A549 (cell line): ENCODE measurements at regions not wholly inside any gene's neighbourhood (a gene's known extent, or its start where the extent isn't known, plus 50 kb on each side); places are given as distances from the start of the nearest gene placed in this dataset.

ENCODE experiments used
- ATAC-seq, 2 experiments: fragments of 200-7000 bp in 1 of 2; fragments of >200 bp in 1 of 2; cut with Nextera tagmentation in 1 of 2; cut with Tn5 transposase in 1 of 2; 3 replicates each; pipeline versions ENCODE4 v1.8.0 to v1.9.1; 2018 to 2020; ENCODE audit warnings: mild to moderate bottlenecking in 1 of 2, moderate library complexity in 1 of 2
- CTCF ChIA-PET: fragments of 300-600 bp; sonication (Branson Sonifier 250); formaldehyde crosslinking; extraction: SDS; loops from one replicate; lab custom pipeline; 2021; ENCODE audit warnings: antibody characterized with exemption, inconsistent platforms; lab: Yijun Ruan, JAX
- POLR2A ChIA-PET: fragments of 350-600 bp; formaldehyde crosslinking; extraction: SDS; loops from one replicate; lab custom pipeline; 2021; ENCODE audit warnings: antibody characterized with exemption, inconsistent platforms; lab: Yijun Ruan, JAX
- DNase-seq, 2 experiments: peaks; one replicate each; pipeline versions ENCODE4 v3.0.0 to v3.0.0-alpha.2; 2011 to 2016; ENCODE audit warnings: low read depth in 1 of 2, low spot score in 1 of 2
- FAIRE-seq: peaks from 2 replicates; lab custom pipeline; 2011; peaks lifted over from hg19 to GRCh38; lab: Jason Lieb, UNC
- H3K27ac ChIP-seq, 2 experiments: fragments of >200 bp; sonication (Bioruptor Twin); formaldehyde crosslinking; 3 replicates each; pipeline ENCODE4 v1.5.1; 2016 to 2017
- H3K4me1 ChIP-seq: fragments of >200 bp; sonication (Bioruptor Twin); formaldehyde crosslinking; 3 replicates; pipeline ENCODE4 v1.6.1; 2016
- H3K4me2 ChIP-seq: fragments of >200 bp; sonication (Bioruptor Twin); formaldehyde crosslinking; 3 replicates; pipeline ENCODE4 v1.6.1; 2016
- H3K4me3 ChIP-seq: fragments of >200 bp; sonication (Bioruptor Twin); formaldehyde crosslinking; 3 replicates; pipeline ENCODE4 v1.5.1; 2016
- H3K9me3 ChIP-seq: fragments of >200 bp; sonication (Bioruptor Twin); formaldehyde crosslinking; 3 replicates; pipeline ENCODE4 v1.6.1; 2016
- ATOH8 ChIP-seq: fragments of 250-450 bp; sonication (Bioruptor Pico); IDR thresholded peaks from 2 replicates; pipeline ENCODE4 v1.5.0; 2020; ENCODE audit warnings: low read depth, mild to moderate bottlenecking, moderate library complexity
- CBX2 ChIP-seq: fragments of 200-600 bp; sonication (generic); IDR thresholded peaks from 2 replicates; pipeline ENCODE4 v1.6.1; 2016; ENCODE audit warnings: low read depth, mild to moderate bottlenecking, borderline replicate concordance
- CHD2 ChIP-seq: fragments of 150-350 bp; IDR thresholded peaks from 2 replicates; pipeline ENCODE4 v1.6.1; 2014; ENCODE audit warnings: low read length; ENCODE audit not compliant: partially characterized antibody
- ESRRA ChIP-seq: fragments of 150-350 bp; IDR thresholded peaks from 2 replicates; pipeline ENCODE4 v1.6.1; 2014; ENCODE audit warnings: mild to moderate bottlenecking, low read length, borderline replicate concordance
- FOSL2 ChIP-seq, 2 experiments: fragments of 450-650 bp in 1 of 2; fragments of >200 bp in 1 of 2; sonication (Bioruptor Twin) in 1 of 2; formaldehyde crosslinking; IDR thresholded peaks; 2 replicates each; pipeline versions ENCODE4 v1.5.0 to v1.6.1; 2016 to 2020; ENCODE audit warnings: mild to moderate bottlenecking in 1 of 2, moderate library complexity in 1 of 2
- FOXS1 ChIP-seq: fragments of 250-450 bp; sonication (Bioruptor Pico); IDR thresholded peaks from 2 replicates; pipeline ENCODE4 v1.5.0; 2020; ENCODE audit warnings: mild to moderate bottlenecking, moderate library complexity
- HOXB13 ChIP-seq: fragments of 250-450 bp; sonication (Bioruptor Pico); IDR thresholded peaks from 2 replicates; pipeline ENCODE4 v1.5.0; 2020; ENCODE audit warnings: low read depth, mild to moderate bottlenecking, moderate library complexity
- HOXB5 ChIP-seq: fragments of 250-450 bp; sonication (Bioruptor Pico); IDR thresholded peaks from 2 replicates; pipeline ENCODE4 v1.5.0; 2020; ENCODE audit warnings: mild to moderate bottlenecking, moderate library complexity
- KDM5A ChIP-seq: fragments of 200-600 bp; sonication (generic); IDR thresholded peaks from 2 replicates; pipeline ENCODE4 v1.6.1; 2016; ENCODE audit warnings: antibody characterized with exemption, mild to moderate bottlenecking
- MAX ChIP-seq: IDR thresholded peaks from 2 replicates; pipeline ENCODE4 v1.6.1; 2012
- MAZ ChIP-seq: fragments of 150-350 bp; IDR thresholded peaks from 2 replicates; pipeline ENCODE4 v1.6.1; 2014; ENCODE audit warnings: antibody characterized with exemption, low read depth, low read length, borderline replicate concordance
- NFE2L2 ChIP-seq: fragments of 150-350 bp; conservative IDR thresholded peaks from 2 replicates; pipeline ENCODE4 v1.6.1; 2014; ENCODE audit warnings: low read length
- PHF8 ChIP-seq: fragments of 200-600 bp; sonication (generic); IDR thresholded peaks from 2 replicates; pipeline ENCODE4 v1.6.1; 2016; ENCODE audit warnings: low read depth, mild to moderate bottlenecking, antibody characterized with exemption, moderate library complexity, borderline replicate concordance
- POLR2A ChIP-seq: IDR thresholded peaks from 2 replicates; pipeline ENCODE4 v1.6.1; 2012; ENCODE audit warnings: mild to moderate bottlenecking, low read length
- RAD21 ChIP-seq, 2 experiments: fragments of >200 bp in 1 of 2; sonication (Bioruptor Twin) in 1 of 2; formaldehyde crosslinking in 1 of 2; IDR thresholded peaks in 1 of 2; conservative IDR thresholded peaks in 1 of 2; 2 replicates in 1 of 2; 3 replicates in 1 of 2; pipeline ENCODE4 v1.6.1; 2012 to 2018; ENCODE audit warnings: inconsistent platforms in 1 of 2
- RARB ChIP-seq: fragments of 250-450 bp; sonication (Bioruptor Pico); IDR thresholded peaks from 2 replicates; pipeline ENCODE4 v1.8.0; 2021; ENCODE audit warnings: mild to moderate bottlenecking, moderate library complexity
- RCOR1 ChIP-seq: fragments of 150-350 bp; IDR thresholded peaks from 2 replicates; pipeline ENCODE4 v1.6.1; 2014; ENCODE audit warnings: antibody characterized with exemption, low read length, low read depth
- REST ChIP-seq: fragments of 200-600 bp; sonication (generic); IDR thresholded peaks from 2 replicates; pipeline ENCODE4 v1.6.1; 2016; ENCODE audit warnings: antibody characterized with exemption, mild to moderate bottlenecking, moderate library complexity
- RNF2 ChIP-seq: fragments of 200-600 bp; sonication (generic); IDR thresholded peaks from 2 replicates; pipeline ENCODE4 v1.6.1; 2016; ENCODE audit warnings: low read depth, mild to moderate bottlenecking, antibody characterized with exemption, moderate library complexity, borderline replicate concordance
- SMC3 ChIP-seq: fragments of >200 bp; sonication (Bioruptor Twin); formaldehyde crosslinking; IDR thresholded peaks from 3 replicates; pipeline ENCODE4 v1.6.1; 2018; ENCODE audit warnings: inconsistent platforms
- SREBF2 ChIP-seq: fragments of 450-650 bp; IDR thresholded peaks from 2 replicates; pipeline ENCODE4 v1.6.1; 2014; ENCODE audit warnings: mild to moderate bottlenecking, moderate library complexity
- TP53 ChIP-seq: fragments of 250-450 bp; sonication (Bioruptor Pico); IDR thresholded peaks from 2 replicates; pipeline ENCODE4 v1.5.0; 2021; ENCODE audit warnings: mild to moderate bottlenecking, moderate library complexity
- ZSCAN20 ChIP-seq: fragments of 250-450 bp; sonication (Bioruptor Pico); IDR thresholded peaks from 2 replicates; pipeline ENCODE4 v1.8.0; 2022; ENCODE audit warnings: mild to moderate bottlenecking, moderate library complexity
- WGBS: methylation state at CpG from one replicate; pipeline ENCODE4 v1.1.6; 2017; ENCODE audit errors: missing lambda C conversion rate; 5-methylcytosine and 5-hydroxymethylcytosine counted together
- TF ChIP-seq, protein P1 (sequence below): fragments of 250-450 bp; sonication (Bioruptor Pico); IDR thresholded peaks from 2 replicates; pipeline ENCODE4 v1.5.0; 2021; ENCODE audit warnings: mild to moderate bottlenecking, moderate library complexity, borderline replicate concordance
- TF ChIP-seq, protein P2 (sequence below): fragments of >200 bp; sonication (Bioruptor Twin); formaldehyde crosslinking; IDR thresholded peaks from 3 replicates; pipeline ENCODE4 v1.6.1; 2016
- TF ChIP-seq, protein P3 (sequence below): fragments of 450-650 bp; IDR thresholded peaks from 2 replicates; pipeline ENCODE4 v1.6.1; 2014; ENCODE audit warnings: antibody characterized with exemption
- TF ChIP-seq, protein P4 (sequence below): IDR thresholded peaks from 2 replicates; pipeline ENCODE4 v1.6.1; 2012

- DNase-seq (no peak), FAIRE-seq (no peak)
- Histone ChIP-seq H3K4me3 (no peak overlapping the region), H3K4me1 (no peaks in the 10 kb centered on the region), H3K9me3 (no peaks in the 10 kb centered on the region)
- ChIA-PET POLR2A (no interaction called here), CTCF (interaction anchor here (0.9 to 2.1 kb wide), 2 partner anchors 14 to 1173 kb away, joined by 3 to 4 read pairs; no protein-coding TSS in a partner anchor)
- 46% methylated on average over 12 of the region's 12 CpGs for WGBS
- TF ChIP-seq POLR2A: no peak
- no peak for TF ChIP-seq RAD21 (conservative IDR thresholded peaks at IDR 0.05 in 1 of 2, IDR thresholded peaks at IDR 0.05 in 1 of 2)
- TF ChIP-seq NFE2L2: no peak
- TF ChIP-seq MAX: no peak
- no peak for TF ChIP-seq SMC3
- no peak for TF ChIP-seq TP53 (CRISPR knock-in tag)
- no peak for TF ChIP-seq PHF8
- TF ChIP-seq CBX2: no peak
- TF ChIP-seq REST: no peak
- TF ChIP-seq HOXB5 (CRISPR knock-in tag): no peak
- TF ChIP-seq FOXS1 (CRISPR knock-in tag): no peak
- TF ChIP-seq, protein P1, sequence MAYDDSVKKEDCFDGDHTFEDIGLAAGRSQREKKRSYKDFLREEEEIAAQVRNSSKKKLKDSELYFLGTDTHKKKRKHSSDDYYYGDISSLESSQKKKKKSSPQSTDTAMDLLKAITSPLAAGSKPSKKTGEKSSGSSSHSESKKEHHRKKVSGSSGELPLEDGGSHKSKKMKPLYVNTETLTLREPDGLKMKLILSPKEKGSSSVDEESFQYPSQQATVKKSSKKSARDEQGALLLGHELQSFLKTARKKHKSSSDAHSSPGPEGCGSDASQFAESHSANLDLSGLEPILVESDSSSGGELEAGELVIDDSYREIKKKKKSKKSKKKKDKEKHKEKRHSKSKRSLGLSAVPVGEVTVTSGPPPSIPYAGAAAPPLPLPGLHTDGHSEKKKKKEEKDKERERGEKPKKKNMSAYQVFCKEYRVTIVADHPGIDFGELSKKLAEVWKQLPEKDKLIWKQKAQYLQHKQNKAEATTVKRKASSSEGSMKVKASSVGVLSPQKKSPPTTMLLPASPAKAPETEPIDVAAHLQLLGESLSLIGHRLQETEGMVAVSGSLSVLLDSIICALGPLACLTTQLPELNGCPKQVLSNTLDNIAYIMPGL: no peak
- TF ChIP-seq, protein P2, sequence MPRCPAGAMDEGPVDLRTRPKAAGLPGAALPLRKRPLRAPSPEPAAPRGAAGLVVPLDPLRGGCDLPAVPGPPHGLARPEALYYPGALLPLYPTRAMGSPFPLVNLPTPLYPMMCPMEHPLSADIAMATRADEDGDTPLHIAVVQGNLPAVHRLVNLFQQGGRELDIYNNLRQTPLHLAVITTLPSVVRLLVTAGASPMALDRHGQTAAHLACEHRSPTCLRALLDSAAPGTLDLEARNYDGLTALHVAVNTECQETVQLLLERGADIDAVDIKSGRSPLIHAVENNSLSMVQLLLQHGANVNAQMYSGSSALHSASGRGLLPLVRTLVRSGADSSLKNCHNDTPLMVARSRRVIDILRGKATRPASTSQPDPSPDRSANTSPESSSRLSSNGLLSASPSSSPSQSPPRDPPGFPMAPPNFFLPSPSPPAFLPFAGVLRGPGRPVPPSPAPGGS: no peak
- no peak for TF ChIP-seq KDM5A
- no peak for TF ChIP-seq FOSL2 (IDR thresholded peaks at IDR 0.05)
- no peak for TF ChIP-seq FOSL2 (CRISPR knock-in tag; IDR thresholded peaks at IDR 0.05)
- TF ChIP-seq RNF2: no peak
- no peak for TF ChIP-seq HOXB13
- no peak for TF ChIP-seq SREBF2
- no peak for TF ChIP-seq CHD2
- TF ChIP-seq, all 56 proteins: peak for 0
- ATAC-seq: no peak
- H3K27ac ChIP-seq: no peak overlapping the region
- H3K4me2 ChIP-seq: no peak overlapping the region
These were observed 431.9 kb upstream of the HS6ST1 start for GRCh38 chr2:128750328-128751165.

- ATAC-seq (no peak), FAIRE-seq (no peak), DNase-seq (no peak)
- POLR2A ChIA-PET: no interaction called here
- CTCF ChIA-PET: interaction anchor here (0.6 to 0.7 kb wide), 2 partner anchors 10 to 131 kb away, joined by 3 read pairs; no protein-coding TSS in a partner anchor
- 66% methylated on average over 5 of the region's 5 CpGs for WGBS
- Histone ChIP-seq H3K9me3 (no peaks in the 10 kb centered on the region), H3K27ac (no peak overlapping the region), H3K4me1 (no peaks in the 10 kb centered on the region), H3K4me3 (no peak overlapping the region), H3K4me2 (no peak overlapping the region)
- no peak for TF ChIP-seq RNF2
- TF ChIP-seq ATOH8 (CRISPR knock-in tag): no peak
- TF ChIP-seq, protein P3, sequence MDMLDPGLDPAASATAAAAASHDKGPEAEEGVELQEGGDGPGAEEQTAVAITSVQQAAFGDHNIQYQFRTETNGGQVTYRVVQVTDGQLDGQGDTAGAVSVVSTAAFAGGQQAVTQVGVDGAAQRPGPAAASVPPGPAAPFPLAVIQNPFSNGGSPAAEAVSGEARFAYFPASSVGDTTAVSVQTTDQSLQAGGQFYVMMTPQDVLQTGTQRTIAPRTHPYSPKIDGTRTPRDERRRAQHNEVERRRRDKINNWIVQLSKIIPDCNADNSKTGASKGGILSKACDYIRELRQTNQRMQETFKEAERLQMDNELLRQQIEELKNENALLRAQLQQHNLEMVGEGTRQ: no peak
- no peak for TF ChIP-seq FOSL2 (IDR thresholded peaks at IDR 0.05)
- TF ChIP-seq FOSL2 (CRISPR knock-in tag; IDR thresholded peaks at IDR 0.05): no peak
- no peak for TF ChIP-seq RARB
- TF ChIP-seq, protein P4, sequence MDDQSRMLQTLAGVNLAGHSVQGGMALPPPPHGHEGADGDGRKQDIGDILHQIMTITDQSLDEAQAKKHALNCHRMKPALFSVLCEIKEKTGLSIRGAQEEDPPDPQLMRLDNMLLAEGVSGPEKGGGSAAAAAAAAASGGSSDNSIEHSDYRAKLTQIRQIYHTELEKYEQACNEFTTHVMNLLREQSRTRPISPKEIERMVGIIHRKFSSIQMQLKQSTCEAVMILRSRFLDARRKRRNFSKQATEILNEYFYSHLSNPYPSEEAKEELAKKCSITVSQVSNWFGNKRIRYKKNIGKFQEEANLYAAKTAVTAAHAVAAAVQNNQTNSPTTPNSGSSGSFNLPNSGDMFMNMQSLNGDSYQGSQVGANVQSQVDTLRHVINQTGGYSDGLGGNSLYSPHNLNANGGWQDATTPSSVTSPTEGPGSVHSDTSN: no peak
- no peak for TF ChIP-seq MAZ
- TF ChIP-seq ESRRA: no peak
- TF ChIP-seq RCOR1: no peak
- no peak for TF ChIP-seq NFE2L2
- TF ChIP-seq ZSCAN20 (CRISPR knock-in tag): no peak
These were observed 433.1 kb upstream of the HS6ST1 start for GRCh38 chr2:128751746-128752145.
